ENCODE measurements at regions not wholly inside any gene's neighbourhood (a gene's known extent, or its start where the extent isn't known, plus 50 kb on each side); places are given as distances from the start of the nearest gene placed in this dataset.

GRCh38 chr3:72182206-72182605, 397.3 kb upstream of the PROK2 start:
- DNase-seq (ENCODE audit: low read depth in 3 of 3) = no peak

DNA sequence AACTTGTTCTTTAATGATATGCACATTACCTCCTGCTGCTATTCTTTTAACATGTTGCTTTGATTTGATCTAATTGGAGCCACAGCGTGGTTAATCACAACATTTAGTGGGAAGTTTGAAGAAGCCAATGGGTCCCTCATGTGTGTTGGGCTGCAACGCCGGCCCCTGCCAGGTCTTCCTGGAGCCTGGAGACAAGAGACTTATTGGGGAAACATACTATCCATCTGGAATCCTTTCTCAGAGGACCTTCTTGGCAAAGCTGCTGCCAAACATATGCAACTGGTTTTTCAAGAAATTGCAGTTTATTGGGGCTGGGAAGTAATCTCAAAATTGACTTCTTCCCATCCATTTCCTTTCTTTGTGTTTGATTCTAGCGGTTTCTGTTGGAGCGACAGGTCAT, 396.3 kb upstream of the PROK2 start:
- no peak for DNase-seq (ENCODE audit: low read depth in 3 of 3)

DNA sequence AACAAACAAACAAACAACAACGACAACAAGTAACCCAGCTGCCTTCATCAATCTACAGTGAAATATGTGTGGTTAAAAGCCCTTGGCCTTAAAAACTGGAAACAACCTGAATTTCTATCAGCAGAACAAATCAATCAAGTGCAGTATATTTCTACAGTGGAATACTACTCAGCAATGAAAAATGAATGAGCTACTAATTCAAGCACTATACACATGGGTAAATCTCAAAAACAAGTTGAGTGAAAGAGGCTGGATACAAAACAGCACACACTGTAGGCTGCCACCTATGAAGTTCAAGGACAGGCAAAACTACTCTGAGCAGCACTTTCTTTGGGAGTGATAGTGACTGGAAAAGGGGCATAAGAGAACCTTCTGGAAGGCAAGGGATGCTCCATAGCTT, 395.5 kb upstream of the PROK2 start:
- DNase-seq (ENCODE audit: low read depth in 3 of 3) = no peak

DNA sequence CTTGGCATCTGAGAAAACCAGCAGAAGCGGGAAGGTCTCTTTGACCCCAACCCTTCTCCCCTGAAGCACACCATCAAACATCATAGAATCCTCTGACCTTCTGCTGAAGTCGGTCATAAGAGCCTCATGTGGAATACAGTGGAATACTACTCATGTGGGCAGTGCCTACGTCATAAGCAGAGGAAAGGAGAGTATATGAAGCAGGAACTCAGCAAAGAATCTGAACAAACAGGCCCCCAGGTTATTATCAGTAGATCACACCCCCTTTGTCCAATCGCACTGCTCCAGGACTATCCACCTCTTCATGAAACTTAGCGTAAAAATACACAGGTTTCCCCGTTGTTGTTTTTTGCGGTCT, 394.1 kb upstream of the PROK2 start:
- DNase-seq (ENCODE audit: low read depth in 3 of 3) = no peak

GRCh38 chr3:72178463-72179106, 393.6 kb upstream of the PROK2 start:
- DNase-seq (ENCODE audit: low read depth in 3 of 3) = no peak

DNA sequence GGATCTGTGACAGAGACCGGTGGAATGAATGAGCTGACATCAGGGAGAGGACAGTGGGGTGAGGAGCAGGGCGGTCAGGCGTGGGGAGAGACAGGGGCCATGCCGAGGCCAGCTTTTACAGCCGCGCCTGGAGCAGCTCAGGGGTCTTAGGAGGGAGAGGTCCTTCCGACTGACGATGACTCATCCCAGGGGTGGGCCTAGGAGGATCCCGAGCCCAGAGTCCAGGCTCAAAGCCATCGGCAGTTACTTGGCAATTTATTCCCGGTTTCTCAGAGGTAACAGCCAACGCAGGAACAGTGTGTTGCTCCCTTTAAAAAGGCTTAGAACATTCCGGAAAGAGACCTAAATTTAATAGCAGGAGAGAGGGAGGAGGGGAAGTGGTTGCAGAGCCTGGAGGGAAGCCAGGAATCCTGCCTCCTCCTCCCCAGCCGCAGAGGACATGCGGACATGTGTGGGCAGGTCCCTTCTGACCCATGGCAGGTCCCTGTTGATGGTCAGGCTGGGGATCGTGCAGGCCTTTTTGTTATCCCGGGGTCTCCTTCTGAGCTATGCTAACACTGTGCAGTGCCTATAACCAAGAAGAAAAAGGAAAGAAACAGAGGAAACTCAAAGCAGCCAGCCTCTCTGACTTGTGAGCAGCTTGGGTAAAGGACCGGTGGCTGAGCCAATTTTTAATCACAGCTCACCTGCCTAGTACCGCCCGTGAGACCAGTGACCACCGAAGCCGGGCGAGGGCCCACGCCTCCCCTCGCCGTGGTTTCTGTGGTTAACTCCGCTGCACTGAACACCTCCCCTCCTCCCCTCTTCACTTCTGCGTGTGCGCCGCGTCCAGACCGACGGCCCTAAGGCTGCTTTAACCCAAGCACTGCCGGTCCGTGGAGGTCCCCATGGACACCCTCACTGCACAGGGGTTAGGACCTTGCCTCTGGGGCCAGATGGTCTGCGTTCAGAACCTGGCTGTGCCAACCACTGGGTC, 392.4 kb upstream of the PROK2 start:
- peak in 1 of 3 experiments; percentile 27 for DNase-seq (ENCODE audit: low read depth in 3 of 3)

GRCh38 chr3:72176537-72177041, 391.6 kb upstream of the PROK2 start:
- DNase-seq (ENCODE audit: low read depth in 3 of 3) = no peak

DNA sequence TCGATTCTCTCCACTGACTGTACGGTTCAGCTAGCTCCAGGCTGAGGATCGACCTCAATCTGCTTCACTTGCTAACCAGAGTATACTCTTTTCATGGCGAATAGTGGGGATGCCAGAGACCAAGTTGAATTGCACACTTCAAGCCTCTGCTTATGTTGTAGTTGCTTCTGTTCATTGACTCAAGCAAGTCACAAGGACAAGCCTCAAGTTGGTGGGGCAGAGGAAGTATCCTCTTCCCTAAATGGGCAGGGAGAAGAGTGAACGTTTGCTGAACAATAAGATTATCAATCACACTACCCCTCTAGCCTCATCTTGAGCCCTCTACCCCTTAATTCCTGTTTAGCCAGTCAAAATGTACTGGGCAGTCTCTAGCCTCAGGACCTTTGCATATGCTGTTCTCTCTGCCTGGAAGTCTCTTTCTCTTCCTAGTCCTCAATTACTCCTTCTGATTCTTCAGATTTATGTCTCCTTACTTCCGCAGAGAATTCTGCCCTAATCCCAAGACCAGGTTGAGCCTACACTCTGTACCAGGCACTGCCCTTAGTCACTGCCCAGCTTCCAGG, 390.4 kb upstream of the PROK2 start:
- no peak for DNase-seq (ENCODE audit: low read depth in 3 of 3)

DNA sequence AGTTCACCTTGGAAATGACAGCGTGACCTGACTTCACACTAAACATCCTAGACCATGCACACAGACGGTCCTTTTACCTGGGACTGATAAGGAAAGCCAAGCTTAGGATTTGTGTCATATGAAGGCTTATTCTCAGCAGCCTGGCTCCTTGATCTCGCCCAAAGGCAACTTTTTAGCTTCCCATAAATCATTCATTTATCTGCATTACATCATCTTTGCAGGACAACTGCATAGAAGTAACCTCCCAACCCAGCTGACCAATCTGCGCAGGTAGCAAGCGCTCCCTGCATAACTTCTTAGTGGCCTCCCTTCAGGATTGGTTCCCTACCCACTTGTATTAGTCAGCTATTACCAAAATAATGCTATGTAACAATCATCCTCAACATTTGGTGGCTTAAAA, 389.9 kb upstream of the PROK2 start:
- DNase-seq (ENCODE audit: low read depth in 3 of 3) = no peak

GRCh38 chr3:72174040-72174439, 389.1 kb upstream of the PROK2 start:
- no peak for DNase-seq (ENCODE audit: low read depth in 3 of 3)

DNA sequence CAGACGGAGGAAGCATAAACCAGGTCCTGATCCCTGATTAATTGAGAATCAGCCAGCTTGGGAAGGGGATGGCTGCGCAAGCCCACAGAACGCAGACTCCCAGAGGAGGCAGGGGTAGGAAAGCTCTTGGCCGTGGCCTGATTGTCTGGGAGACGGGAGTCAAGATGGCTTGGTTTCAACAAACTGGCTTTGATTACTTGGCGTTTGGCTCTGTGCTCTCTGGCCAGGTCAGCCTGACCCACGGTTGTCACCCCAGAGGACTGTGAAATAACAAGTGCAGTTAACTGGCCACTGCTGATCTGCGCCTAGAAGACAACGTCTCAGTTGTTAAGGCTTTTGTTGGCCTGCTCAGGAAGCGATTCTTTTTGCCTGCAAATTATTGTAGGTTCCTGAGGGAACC, 387.0 kb upstream of the PROK2 start:
- DNase-seq (ENCODE audit: low read depth in 3 of 3) = no peak

DNA sequence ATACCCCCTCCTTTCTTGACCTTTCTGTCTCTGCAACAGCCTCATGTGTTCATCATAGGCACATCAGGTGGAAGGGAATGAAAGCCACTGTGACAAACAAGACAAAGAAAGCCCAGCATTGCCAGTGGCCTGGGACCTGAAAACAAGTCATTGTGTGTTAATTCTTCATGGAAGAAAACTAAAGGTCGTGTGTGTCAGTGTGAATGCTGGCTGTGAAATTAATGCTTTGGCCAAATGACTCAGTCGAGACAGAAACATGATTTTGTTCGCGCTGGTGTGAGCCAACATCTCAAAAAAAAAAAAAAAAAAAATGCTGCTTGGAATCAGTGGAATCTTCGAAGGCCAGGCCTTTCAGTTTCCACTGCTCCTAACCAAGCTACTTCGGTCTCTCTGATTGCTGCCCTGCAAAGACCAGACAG, 386.5 kb upstream of the PROK2 start:
- no peak for DNase-seq (ENCODE audit: low read depth in 3 of 3)

- no peak for DNase-seq (ENCODE audit: low read depth in 3 of 3)
Observed at GRCh38 chr3:72169561-72170472, 384.9 kb upstream of the PROK2 start.

DNA sequence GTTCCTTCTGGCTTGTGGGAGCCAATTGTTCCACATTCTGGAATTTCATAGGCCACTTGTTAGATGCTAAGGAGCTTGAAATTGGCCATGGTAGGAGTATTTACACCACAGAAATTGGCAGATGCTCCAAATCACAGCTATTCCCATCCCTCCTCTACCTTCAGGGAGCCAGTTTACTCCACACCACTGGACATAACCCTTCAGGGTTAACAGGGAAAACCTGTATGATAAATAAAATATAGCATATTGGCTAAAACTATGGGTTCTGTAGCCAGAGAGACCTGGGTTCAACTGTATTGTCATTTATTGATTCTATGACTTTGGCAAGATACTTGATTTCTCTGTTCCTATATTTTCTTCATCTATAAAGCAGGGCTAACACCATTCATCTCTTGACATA, 384.2 kb upstream of the PROK2 start:
- DNase-seq (ENCODE audit: low read depth in 3 of 3) = no peak

GRCh38 chr3:72165808-72166207, 380.9 kb upstream of the PROK2 start:
- DNase-seq (ENCODE audit: low read depth in 3 of 3) = no peak

- DNase-seq (ENCODE audit: low read depth in 3 of 3) = no peak
Observed at GRCh38 chr3:72165317-72165716, 380.4 kb upstream of the PROK2 start.

DNA sequence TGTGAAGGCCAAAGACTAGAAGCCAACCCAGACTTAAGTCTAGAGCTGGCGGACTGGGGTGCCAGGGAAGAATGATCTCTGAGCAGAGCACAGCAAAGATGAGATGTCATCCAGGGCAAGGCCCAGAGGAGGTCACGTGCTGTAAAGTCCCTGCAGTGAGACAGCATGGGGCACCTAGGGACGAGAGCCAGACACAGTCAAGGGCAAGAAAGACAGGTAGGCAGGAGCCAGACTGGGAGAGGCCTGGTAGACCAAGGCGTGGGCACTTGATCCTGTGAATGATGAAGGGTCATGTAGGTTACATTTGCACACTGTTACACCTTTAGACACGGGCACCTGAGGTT, 379.7 kb upstream of the PROK2 start:
- no peak for DNase-seq (ENCODE audit: low read depth in 3 of 3)

DNA sequence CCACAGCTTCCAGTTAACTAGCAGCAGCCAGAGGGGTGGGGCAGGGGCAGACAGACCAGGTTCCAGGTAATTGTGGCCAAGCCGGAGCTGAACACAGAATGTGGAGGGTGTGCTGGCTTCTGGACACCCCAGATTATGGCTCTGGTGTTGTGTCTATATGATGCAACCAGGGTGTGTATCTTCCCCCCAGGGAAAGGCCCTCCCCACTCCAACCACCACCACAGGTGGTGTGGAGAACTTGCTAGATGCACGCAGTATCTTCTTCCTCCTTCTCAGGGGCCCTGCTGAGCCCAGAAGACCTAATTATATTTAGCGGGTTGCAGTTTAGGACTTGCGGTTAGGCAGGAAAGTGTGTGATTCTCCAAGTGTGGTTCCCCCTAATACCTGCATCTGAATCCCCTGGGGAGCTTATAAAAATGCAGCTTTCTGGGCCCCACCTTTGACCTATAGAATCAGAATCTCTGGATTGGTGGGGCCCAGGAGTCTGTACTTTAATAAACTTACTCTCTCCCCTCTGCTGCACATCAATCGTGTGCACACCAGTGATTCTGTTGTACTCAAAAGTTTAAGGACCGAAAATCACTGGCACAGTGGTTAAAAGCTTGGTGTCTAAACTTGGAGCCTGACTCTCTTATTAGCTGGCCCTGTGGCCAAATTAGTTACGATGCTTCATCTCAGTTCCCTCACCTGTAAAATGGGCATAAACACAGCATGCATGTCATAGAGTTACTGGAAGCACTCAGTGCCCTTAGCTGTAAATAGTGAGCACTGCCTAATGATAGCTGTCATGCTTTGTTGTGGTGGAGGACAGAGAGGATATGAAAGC, 379.1 kb upstream of the PROK2 start:
- DNase-seq (ENCODE audit: low read depth in 3 of 3) = no peak

DNA sequence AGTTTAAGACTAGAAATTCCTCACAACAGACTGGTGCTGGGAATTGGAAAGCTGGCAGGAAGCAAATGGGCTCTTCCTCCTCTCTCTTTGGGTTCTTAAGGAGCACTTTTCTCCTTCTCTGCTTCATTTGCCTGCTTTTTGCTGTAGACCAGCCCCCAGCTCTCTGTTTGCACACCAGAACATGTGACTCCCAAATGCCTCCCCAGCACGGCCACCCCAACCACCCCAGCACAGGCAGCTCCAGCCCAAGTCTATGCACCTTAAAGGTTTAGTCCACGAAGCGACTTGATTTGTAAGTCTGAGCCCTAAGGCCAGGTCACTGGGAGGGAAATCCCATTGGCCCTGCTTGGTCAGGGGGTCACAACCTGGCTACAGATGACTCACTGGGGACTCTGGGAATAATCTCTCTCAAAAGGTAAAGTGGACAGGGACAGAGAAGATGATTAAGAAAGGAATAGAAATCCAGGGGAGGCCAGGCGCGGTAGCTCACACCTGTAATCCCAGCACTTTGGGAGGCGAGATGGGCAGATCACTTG, 377.8 kb upstream of the PROK2 start:
- DNase-seq (ENCODE audit: low read depth in 3 of 3) = no peak

DNA sequence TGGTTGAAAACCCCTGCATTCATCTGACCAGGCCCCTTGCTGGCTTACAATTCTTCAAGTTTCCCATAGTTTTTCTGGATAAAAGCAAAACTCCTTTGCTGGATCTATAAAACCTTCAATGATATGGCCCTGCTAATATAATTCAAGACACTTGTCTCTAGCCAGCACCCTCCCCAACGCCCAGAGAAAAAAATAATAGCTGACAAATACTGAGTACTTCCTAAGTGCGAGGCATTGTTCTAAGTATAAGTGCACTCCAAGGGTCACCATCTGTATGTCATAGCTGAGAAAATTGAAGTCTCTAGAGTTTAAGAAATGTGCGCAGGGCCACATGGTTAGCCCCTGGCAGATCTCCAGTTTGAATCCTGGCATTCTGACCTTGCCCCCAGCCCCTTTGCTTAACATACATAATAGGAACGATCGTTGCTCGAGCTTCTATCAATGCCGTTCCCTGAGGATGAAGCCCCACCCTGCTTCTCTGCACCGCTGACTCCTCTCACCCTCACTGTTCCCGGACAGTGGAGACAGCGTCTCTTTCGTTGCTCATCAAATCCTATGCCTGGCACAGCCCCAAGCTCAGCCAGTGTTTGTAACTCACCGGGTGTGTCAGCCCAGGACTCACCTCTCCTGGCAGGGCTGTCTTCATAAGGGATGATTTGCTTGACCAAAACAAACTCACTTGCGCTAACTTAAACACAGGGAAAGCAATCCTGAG, 377.1 kb upstream of the PROK2 start:
- no peak for DNase-seq (ENCODE audit: low read depth in 3 of 3)
